DND-41 (cell line): ENCODE measurements at regions not wholly inside any gene's neighbourhood (a gene's known extent, or its start where the extent isn't known, plus 50 kb on each side); places are given as distances from the start of the nearest gene placed in this dataset.

ENCODE experiments used
- ATAC-seq: fragments of 200-7000 bp; cut with Tn5 transposase; 3 replicates; pipeline ENCODE4 v1.9.1; 2021; ENCODE audit warnings: low read depth; ENCODE audit not compliant: insufficient read depth
- DNase-seq: peaks from one replicate; pipeline ENCODE4 v3.0.0-alpha.2; 2020
- H2AFZ ChIP-seq: 2 replicates; pipeline ENCODE4 v1.6.0; 2012; ENCODE audit warnings: low read depth, low read length
- H3K27ac ChIP-seq: 2 replicates; pipeline ENCODE4 v1.5.1; 2012; ENCODE audit warnings: low read length, inconsistent platforms
- H3K27me3 ChIP-seq: fragments of 200-600 bp; sonication (generic); 2 replicates; pipeline ENCODE4 v1.6.0; 2012; ENCODE audit warnings: low read length, mild to moderate bottlenecking, inconsistent platforms; ENCODE audit not compliant: insufficient read depth, poor library complexity
- H3K36me3 ChIP-seq: 2 replicates; pipeline ENCODE4 v1.5.1; 2012; ENCODE audit warnings: low read length, inconsistent platforms; ENCODE audit not compliant: insufficient read depth
- H3K4me1 ChIP-seq: 2 replicates; pipeline ENCODE4 v1.5.1; 2012; ENCODE audit warnings: mild to moderate bottlenecking, low read length; ENCODE audit not compliant: insufficient read depth
- H3K4me2 ChIP-seq: 2 replicates; pipeline ENCODE4 v1.6.0; 2012; ENCODE audit warnings: mild to moderate bottlenecking, moderate library complexity, low read length, inconsistent platforms; ENCODE audit not compliant: insufficient read depth
- H3K4me3 ChIP-seq, 2 experiments: fragments of 200-600 bp in 1 of 2; shearing (Covaris generic) in 1 of 2; 2 replicates each; pipeline ENCODE4 v1.5.1; 2012 to 2016; ENCODE audit warnings: inconsistent platforms in 2 of 2, low read length in 2 of 2, mild to moderate bottlenecking in 2 of 2, low read depth in 1 of 2, moderate library complexity in 1 of 2
- H3K79me2 ChIP-seq: 2 replicates; pipeline ENCODE4 v1.6.0; 2012; ENCODE audit warnings: low read length, inconsistent platforms; ENCODE audit not compliant: insufficient read depth
- H3K9ac ChIP-seq: 2 replicates; pipeline ENCODE4 v1.6.0; 2012; ENCODE audit warnings: low read depth, mild to moderate bottlenecking, inconsistent platforms, low read length, moderate library complexity
- H3K9me3 ChIP-seq: 2 replicates; pipeline ENCODE4 v1.5.1; 2012; ENCODE audit warnings: low read length, moderate library complexity, mild to moderate bottlenecking, inconsistent platforms; ENCODE audit not compliant: insufficient read depth, severe bottlenecking
- H4K20me1 ChIP-seq: 2 replicates; pipeline ENCODE4 v1.6.0; 2012; ENCODE audit warnings: low read length; ENCODE audit not compliant: insufficient read depth
- CTCF ChIP-seq: IDR thresholded peaks from 2 replicates; pipeline ENCODE4 v1.5.1; 2012; ENCODE audit warnings: borderline replicate concordance, low read length, moderate library complexity, mild to moderate bottlenecking; ENCODE audit not compliant: poor library complexity, severe bottlenecking; ENCODE audit errors: extremely low read depth
- EZH2 ChIP-seq: IDR thresholded peaks from 3 replicates; pipeline ENCODE4 v1.6.1; 2012; ENCODE audit warnings: borderline replicate concordance, low read depth, mild to moderate bottlenecking, moderate library complexity, low read length, inconsistent platforms; ENCODE audit not compliant: severe bottlenecking

DNA sequence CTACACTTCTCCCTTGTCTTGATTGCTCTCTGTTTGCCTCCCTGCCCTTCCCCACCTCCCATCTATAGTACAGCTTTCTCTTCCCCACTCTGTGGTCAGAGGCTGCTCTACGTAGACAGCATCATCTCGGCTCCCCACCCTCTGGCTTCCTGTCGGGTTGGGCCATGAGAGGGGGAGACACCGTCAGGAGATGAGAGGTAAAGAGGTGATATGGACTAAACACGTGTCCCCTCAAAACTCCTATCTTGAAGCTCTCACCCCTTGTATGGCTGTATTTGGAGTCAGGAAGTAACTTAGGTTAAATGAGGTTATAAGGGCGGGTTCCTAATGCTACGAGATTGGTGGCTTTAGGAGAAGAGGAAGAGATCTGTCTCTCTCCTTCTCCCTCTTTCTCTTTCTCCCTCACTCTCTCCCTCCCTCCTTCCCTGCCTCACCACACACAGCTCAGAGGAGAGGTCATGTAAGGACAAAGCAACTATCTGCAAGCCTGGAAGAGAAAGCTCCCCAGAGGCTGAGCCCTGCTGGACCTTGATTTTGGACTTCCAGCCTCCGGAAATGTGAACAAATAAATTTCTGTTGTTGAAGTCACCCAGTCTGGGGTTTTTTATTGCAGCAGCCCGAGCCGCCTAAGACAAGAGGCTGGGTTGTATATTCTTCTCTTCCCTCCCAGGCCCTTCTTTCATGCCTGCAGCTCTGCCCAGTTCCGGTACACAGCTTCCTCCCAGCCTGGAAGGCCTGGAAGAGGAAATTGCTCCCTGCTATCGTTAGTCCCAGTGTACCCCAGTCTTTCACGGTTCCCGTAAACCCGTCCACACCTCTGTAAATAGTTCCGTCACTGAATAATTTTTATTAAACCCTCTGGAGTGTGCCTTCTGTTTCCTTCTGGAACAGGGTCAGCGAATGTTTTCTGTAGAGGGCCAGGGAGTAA is 138.0 kb downstream of the AKAIN1 start:
- Histone ChIP-seq H3K27ac (no peak overlapping the region), H3K9me3 (no peaks in the 10 kb centered on the region), H3K36me3 (no peaks in the 10 kb centered on the region), H3K27me3 (no peaks in the 10 kb centered on the region), H3K4me3 (peak overlapping the region in 1 of 2 experiments; percentile 17; a peak in 1 of 4 replicates), H3K79me2 (no peaks in the 10 kb centered on the region), H3K9ac (no peak overlapping the region), H4K20me1 (no peaks in the 10 kb centered on the region), H3K4me2 (peak overlapping the region; percentile 45), H2AFZ (peak overlapping the region; percentile 53), H3K4me1 (peaks cover 13% of the 10 kb centered on the region)
- ATAC-seq (peak; percentile 83), DNase-seq (peak; percentile 41)
- TF ChIP-seq EZH2: no peak
- no peak for TF ChIP-seq CTCF

GRCh38 chr18:5057386-5058348 is 139.4 kb downstream of the AKAIN1 start:
- Histone ChIP-seq H3K27ac (no peak overlapping the region), H3K9me3 (no peaks in the 10 kb centered on the region), H4K20me1 (no peaks in the 10 kb centered on the region), H3K4me2 (0 out of 2 replicates have a peak overlapping the region, but pooled peaks have one; percentile 8), H3K36me3 (no peaks in the 10 kb centered on the region), H3K27me3 (no peaks in the 10 kb centered on the region), H3K4me3 (no peak overlapping the region), H2AFZ (no peak overlapping the region), H3K4me1 (peaks cover 13% of the 10 kb centered on the region), H3K9ac (no peak overlapping the region), H3K79me2 (no peaks in the 10 kb centered on the region)
- ATAC-seq (peak; percentile 81), DNase-seq (peak; percentile 69)
- TF ChIP-seq EZH2 (no peak), CTCF (peak; percentile 84)

DNA sequence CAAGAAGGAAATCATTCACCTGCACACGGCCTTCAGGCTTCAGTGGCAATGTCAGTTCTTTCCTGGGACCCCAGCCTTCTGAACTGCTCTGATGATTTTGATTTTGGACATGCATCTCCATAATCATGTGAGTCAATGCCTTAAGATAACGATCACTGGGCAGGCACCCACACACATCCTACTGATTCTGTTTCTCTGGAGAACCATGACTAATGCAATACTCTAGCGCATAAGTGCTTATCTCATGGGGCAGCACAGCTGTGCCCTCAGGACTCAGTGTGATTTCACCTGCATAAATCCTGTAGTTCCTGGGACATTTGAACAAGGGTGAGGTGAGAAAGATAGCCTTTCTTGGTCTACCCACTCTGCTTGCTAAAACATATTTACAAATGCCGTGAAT is 144.6 kb downstream of the AKAIN1 start:
- DNase-seq (no peak), ATAC-seq (no peak)
- Histone ChIP-seq H3K4me3 (no peak overlapping the region), H3K9ac (no peak overlapping the region), H3K27ac (no peak overlapping the region), H3K36me3 (no peaks in the 10 kb centered on the region), H3K27me3 (no peaks in the 10 kb centered on the region), H3K4me2 (no peak overlapping the region), H4K20me1 (no peaks in the 10 kb centered on the region), H3K4me1 (no peaks in the 10 kb centered on the region; the same call in 1 of the 2 replicates), H2AFZ (no peak overlapping the region), H3K79me2 (no peaks in the 10 kb centered on the region), H3K9me3 (no peaks in the 10 kb centered on the region)
- TF ChIP-seq CTCF: no peak
- TF ChIP-seq EZH2: no peak
